HG03442 (cell line): ENCODE measurements at regions not wholly inside any gene's neighbourhood (a gene's known extent, or its start where the extent isn't known, plus 50 kb on each side); places are given as distances from the start of the nearest gene placed in this dataset.
"Not testable (repeated sequence)": the region's sequence is repeated elsewhere in the genome, so short reads cannot be mapped to it uniquely, and the experiment has no call there.

Experiments used
- ATAC-seq: cut with Tn5 transposase; IDR thresholded peaks from one replicate; pipeline ENCODE4 v1.9.1; 2021; ENCODE audit warnings: mild to moderate bottlenecking, moderate library complexity; ENCODE audit not compliant: unreplicated experiment

DNA sequence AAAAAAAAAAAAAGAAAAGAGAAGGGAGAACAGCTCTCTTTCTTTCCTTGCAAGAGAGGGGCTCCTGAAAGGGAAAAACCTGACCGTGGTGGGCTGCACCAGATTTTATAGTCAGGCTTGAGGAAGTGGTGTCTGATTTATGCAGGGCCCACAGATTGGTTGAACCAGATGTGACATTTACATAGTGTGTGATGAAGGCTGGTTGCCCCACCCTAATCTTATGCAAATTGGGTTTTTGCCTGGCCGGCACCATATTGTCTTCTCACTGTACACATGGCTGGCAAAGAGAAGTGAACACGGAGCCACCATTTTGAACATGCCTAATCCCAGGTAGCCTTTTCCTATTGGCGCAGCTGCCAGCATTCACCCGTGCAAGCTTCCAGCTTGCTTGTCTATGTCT is 154.4 kb downstream of the OXSM start:
- ATAC-seq, result no peak

- no peak for ATAC-seq
These were observed 155.5 kb downstream of the OXSM start for GRCh38 chr3:25945366-25945765.

DNA sequence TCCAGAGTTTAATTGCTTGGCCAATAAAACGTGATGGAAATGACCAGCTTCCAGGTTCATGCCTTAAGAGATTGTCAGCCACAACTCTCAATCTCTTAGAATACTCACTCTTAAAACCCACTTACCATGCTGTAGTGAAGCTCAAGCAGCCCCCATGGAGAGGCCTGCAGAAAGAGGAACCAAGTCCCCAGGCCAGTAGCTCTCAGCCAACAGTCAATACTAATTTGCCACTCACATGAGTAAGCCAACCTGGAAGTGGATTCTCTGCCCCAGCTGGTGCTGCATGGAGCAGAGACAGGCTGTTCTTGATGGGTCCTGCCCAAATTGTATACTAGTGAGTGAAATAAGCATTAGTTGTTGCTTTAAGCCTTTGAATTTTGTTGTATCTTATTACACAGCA is 155.9 kb downstream of the OXSM start:
- no peak for ATAC-seq

- ATAC-seq, result no peak
These were observed 162.2 kb downstream of the OXSM start for GRCh38 chr3:25952133-25952532.

GRCh38 chr3:25957026-25957425 is 167.1 kb downstream of the OXSM start:
- no peak for ATAC-seq

DNA sequence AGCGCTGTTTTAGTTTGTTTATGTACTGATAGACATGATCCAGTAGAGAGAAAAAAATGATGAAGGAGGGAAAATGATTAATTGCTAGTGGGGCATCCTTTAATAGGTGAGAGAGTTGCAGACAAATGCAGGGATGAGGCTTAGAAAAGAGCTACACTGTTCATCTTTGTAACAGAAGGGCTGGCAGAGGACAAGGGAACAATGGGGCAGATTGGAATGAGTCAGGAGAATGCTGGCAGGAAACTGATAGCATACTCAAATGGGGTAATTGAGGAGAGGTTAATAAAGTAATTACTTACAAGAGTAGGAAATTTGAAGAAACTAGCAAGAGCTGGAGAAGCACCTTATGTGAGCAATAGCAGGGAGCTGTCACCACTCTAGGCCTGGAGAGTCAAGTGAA is 170.9 kb downstream of the OXSM start:
- no peak for ATAC-seq

DNA sequence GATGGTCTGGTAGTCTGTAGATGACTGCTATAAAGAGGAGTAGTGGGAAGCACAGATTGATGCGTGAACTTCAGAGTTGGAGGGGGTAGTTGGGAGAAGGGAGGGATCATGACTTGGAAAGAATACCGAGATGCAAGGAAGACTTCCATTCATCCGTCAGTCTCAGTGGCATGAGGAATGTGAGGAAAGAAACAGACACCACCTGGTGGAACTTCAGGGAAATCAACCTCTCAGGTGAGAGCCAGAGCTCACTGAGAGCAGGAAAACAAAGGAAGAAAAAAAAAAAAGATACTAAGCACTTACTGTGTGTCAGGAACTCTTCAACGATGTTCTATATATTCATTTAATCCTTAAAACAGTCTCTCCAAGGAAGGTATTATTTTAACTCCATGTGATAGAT is 172.4 kb downstream of the OXSM start:
- ATAC-seq, result no peak

DNA sequence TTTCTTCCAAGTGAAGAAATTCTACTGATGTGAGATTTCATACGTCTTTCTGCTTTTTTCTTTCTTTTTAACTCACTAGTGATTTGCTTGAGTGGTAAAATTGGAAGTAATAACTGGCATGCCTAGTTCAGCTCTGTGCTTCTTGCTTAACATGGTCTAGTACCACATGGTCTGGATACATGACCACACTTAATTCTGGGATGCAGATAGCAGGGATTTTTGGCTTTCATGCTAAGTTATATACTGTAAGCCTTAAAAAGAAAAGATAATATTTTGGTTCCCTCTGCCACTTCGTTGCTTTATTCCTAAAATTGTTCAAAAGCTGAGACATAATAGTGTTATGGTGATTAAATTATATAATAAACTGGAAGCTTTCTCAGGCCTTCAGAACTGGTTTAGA is 174.3 kb downstream of the OXSM start:
- no peak for ATAC-seq

GRCh38 chr3:25967385-25967784 is 177.5 kb downstream of the OXSM start:
- no peak for ATAC-seq

- ATAC-seq, result no peak
These were observed 181.8 kb downstream of the OXSM start for GRCh38 chr3:25971736-25972135.

DNA sequence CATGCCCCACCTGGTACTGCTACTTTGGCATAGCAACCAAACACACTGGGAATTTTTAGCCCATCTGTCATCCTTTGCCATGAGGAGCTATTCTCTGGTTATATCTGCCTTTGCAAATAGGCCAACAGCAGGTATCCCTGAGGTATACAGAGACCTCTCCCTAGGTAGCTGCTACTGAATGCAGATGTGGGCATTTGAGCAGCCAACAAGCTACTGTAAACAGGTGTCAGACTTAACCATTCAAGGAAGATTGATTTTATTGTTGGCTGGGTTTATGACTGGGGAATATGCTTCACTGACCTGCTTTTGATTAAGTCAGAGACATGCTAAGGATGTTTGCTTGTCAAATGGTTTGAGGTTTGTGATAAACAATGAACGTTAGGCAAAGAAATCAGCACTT is 183.2 kb downstream of the OXSM start:
- no peak for ATAC-seq

- no peak for ATAC-seq
These were observed 192.9 kb downstream of the OXSM start for GRCh38 chr3:25982756-25983155.

- ATAC-seq, result no peak
These were observed 195.7 kb downstream of the OXSM start for GRCh38 chr3:25985621-25986020.

DNA sequence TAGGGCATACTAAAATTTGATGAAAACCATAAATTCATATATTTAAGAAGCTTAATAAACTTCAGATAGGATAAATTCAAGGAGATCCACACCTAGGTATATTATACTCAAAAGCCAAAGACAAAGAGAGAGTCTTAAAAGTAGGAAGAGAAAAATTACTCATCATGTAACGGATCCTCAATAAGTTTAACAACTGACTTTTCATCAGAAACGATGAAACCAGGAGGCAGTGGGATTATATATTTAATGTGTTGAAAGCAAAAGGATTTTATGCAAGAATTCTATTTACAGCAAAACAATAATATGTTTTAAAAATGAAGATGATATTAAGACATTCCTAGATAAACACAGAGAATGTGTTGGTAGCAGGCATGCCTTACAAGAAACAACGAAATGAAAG is 202.7 kb downstream of the OXSM start:
- no peak for ATAC-seq

DNA sequence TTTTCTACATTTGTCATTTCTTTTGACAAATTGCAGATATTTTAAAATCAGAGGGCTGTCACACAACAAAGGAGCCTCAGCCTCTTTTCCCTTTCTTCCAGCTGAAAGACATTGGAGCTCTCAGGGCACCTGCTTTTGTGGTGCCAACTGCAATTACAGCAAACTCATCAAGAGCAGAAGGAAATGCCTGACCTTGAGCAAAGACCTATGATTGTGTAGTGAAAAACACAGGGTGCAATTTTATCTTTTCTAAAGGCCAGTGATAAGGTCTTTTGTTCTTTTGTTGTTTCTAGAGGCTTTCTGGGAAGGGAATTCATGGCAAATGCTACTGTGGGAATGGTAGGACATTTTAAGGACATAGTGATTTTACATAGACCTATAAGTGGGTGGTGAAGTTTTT is 214.3 kb downstream of the OXSM start:
- no peak for ATAC-seq

DNA sequence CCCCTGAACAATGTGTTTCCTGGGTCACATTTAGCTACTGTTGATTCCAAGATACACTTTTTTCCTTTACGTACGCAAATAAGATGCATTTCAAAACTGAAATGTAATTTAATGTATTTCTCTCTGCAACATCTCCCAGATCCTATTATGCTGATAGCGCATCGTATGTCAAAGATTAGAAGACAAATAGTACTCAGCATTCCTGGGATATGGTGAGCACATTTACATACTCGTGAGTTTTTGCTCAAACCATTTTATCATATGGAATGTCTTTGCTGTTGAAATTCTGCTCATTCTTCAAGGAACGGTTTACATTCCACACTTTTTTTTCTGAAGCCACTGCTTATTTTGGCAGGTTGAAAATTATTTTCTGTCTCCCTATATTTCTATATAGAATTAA is 221.4 kb downstream of the OXSM start:
- no peak for ATAC-seq

DNA sequence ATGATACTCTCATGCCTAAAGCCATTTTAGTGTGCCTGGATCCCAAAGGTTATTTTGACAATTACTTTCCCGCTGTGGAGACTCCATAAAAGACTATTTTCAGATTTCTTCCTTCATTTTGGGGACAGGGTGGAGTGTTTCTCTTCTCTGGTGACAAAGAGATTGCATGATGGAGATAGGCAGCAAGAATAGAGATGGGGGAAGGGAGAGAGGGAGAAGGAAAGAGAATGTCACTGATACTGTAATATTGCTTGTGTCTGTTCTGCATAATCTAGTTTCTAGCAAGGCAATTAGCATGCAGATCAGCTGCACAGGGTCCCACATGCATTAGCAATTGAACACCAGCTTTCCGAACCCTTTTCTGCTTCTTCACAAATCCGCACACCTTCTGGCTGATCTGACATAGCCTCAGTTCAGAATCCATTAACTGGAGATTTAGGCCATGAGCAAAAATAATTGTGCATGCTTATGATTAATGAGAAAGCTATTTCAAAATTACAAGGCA is 222.4 kb downstream of the OXSM start:
- no peak for ATAC-seq

GRCh38 chr3:26015752-26016151 is 225.9 kb downstream of the OXSM start:
- ATAC-seq, result no peak

- no peak for ATAC-seq
These were observed 229.0 kb downstream of the OXSM start for GRCh38 chr3:26018889-26019288.

DNA sequence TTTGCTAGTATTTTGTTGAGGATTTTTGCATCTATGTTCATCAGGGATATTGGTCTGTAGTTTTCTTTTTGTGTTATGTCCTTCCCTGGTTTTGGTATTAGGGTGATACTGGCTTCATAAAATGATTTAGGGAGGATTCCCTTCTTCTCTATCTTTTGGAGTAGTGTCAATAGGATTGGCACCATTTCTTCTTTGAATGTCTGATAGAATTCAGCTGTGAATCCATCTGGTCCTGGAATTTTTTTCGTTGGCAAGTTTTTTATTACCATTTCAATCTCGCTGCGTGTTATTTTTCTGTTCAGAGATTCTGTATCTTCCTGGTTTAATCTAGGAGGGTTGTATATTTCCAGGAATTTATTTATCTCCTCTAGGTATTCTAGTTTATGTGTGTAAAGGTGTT is 234.3 kb downstream of the OXSM start:
- ATAC-seq, result not testable (repeated sequence)

DNA sequence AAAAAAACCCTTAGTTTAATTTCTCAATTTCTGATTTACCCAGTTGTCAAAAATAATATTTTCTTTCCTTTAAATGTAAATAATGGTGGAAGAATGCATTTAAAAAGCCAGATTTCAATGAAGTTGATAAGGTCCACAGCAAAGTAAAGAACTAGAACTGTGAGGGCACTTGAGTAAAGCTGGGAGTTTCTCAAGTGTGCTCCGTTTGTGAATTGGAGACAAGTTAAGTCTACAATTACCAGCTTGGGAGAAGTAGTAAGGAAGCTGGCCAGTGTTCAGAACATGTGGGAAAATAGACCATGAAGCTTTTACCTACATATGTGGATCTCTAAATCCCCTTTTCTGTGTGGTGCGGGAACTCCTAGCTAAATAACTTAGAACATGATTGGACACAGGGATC is 239.4 kb downstream of the OXSM start:
- no peak for ATAC-seq

DNA sequence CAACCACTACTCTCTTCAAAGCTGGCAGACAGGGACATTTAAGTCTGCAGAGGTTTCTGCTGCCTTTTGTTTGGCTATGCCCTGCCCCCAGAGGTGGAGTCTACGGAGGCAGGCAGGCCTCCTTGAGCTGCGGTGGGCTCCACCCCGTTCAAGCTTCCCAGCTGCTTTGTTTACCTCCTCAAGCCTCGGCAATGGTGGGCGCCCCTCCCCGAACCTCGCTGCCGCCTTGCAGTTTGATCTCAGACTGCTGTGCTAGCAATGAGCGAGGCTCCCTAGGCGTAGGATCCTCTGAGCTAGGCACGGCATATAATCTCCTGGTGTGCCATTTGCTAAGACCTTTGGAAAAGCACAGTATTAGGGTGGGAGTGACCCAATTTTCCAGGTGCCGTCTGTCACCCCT is 252.2 kb downstream of the OXSM start:
- ATAC-seq, result not testable (repeated sequence)

GRCh38 chr3:26049951-26050350 is 260.1 kb downstream of the OXSM start:
- ATAC-seq, result no peak

DNA sequence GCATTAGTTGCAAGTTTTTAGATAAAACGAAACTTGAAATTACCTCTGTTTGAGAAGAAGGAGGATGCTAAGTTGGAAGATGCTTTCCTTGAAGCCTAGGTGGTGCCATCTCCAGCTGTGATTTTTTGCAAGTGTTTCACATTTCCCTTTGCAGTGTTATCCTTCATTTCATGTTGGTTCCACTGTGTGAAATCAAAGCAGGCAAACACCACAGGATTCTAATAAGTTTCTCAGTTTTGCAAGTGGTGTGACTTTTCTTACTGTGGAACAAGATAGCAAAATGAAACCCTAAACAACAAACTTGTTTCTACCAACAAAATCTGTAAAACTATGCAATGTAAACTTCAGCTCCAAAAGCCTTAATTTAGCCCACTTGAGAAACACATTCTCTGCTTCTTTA is 260.9 kb downstream of the OXSM start:
- no peak for ATAC-seq
